Esophagus muscularis mucosa (tissue), 4 donors: ENCODE measurements at regions not wholly inside any gene's neighbourhood (a gene's known extent, or its start where the extent isn't known, plus 50 kb on each side); places are given as distances from the start of the nearest gene placed in this dataset.

Experiments used
- CTCF ChIP-seq, 3 experiments: fragments of 200-600 bp in 2 of 3; fragments of 450-650 bp in 1 of 3; sonication (generic) in 2 of 3; IDR thresholded peaks; one replicate each; pipeline ENCODE4 v1.5.1; 2017 to 2019; ENCODE audit warnings: antibody characterized with exemption in 3 of 3, mild to moderate bottlenecking in 2 of 3, moderate library complexity in 1 of 3
- EP300 ChIP-seq: sonication (generic); formaldehyde crosslinking; IDR thresholded peaks from one replicate; pipeline ENCODE4 v1.6.1; 2017; ENCODE audit warnings: antibody characterized with exemption
- POLR2A ChIP-seq: fragments of 450-650 bp; IDR thresholded peaks from one replicate; pipeline ENCODE4 v1.6.1; 2017; ENCODE audit warnings: antibody characterized with exemption, moderate library complexity, mild to moderate bottlenecking, low read depth
- POLR2AphosphoS5 ChIP-seq, 2 donors: sonication (generic); formaldehyde crosslinking; IDR thresholded peaks; one replicate each; pipeline ENCODE4 v1.6.1; 2017; ENCODE audit warnings: antibody characterized with exemption in 2 of 2

- TF ChIP-seq CTCF (IDR thresholded peaks at IDR 0.05) (no peak), POLR2A (no peak), EP300 (no peak), POLR2AphosphoS5 (IDR thresholded peaks at IDR 0.05) (no peak)
Observed at GRCh38 chr14:34205799-34206198, 254.9 kb upstream of the EGLN3 start.
